GM12864 (cell line): ENCODE measurements at regions not wholly inside any gene's neighbourhood (a gene's known extent, or its start where the extent isn't known, plus 50 kb on each side); places are given as distances from the start of the nearest gene placed in this dataset.
"Not testable (repeated sequence)": the region's sequence is repeated elsewhere in the genome, so short reads cannot be mapped to it uniquely, and the experiment has no call there.

Experiments
- DNase-seq: peaks from one replicate; pipeline ENCODE4 v3.0.0-alpha.2; 2011; ENCODE audit warnings: low read depth
- H3K4me3 ChIP-seq: 2 replicates; pipeline ENCODE4 v1.5.1; 2011; ENCODE audit warnings: mild to moderate bottlenecking, low read depth, low read length, control low read depth
- TF ChIP-seq, protein P1 (sequence below): IDR thresholded peaks from 2 replicates; pipeline ENCODE4 v1.5.1; 2011; ENCODE audit warnings: low read depth, mild to moderate bottlenecking, moderate library complexity, low read length, control low read depth, inconsistent platforms; ENCODE audit errors: missing control alignments

DNA sequence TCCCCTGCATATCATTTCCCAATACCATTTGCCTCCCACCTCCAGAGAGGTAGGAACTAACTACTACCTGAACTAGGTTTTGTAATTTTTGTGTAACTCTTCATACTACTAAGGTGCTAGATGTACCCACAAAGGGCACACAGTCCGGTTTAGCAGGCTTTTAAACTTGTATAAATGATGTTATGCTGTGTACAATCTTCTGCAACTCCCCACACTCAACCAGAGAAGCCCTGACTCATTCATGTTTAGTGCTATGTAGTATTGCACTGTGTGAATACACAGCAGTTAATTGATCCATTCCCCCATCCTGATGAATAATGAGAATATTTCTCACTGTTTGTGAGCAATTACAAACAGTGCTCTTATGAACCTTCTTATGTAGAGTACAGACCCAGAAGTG, 285.6 kb downstream of the SMAD2 start:
- TF ChIP-seq, protein P1, sequence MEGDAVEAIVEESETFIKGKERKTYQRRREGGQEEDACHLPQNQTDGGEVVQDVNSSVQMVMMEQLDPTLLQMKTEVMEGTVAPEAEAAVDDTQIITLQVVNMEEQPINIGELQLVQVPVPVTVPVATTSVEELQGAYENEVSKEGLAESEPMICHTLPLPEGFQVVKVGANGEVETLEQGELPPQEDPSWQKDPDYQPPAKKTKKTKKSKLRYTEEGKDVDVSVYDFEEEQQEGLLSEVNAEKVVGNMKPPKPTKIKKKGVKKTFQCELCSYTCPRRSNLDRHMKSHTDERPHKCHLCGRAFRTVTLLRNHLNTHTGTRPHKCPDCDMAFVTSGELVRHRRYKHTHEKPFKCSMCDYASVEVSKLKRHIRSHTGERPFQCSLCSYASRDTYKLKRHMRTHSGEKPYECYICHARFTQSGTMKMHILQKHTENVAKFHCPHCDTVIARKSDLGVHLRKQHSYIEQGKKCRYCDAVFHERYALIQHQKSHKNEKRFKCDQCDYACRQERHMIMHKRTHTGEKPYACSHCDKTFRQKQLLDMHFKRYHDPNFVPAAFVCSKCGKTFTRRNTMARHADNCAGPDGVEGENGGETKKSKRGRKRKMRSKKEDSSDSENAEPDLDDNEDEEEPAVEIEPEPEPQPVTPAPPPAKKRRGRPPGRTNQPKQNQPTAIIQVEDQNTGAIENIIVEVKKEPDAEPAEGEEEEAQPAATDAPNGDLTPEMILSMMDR = no peak
- no peak for DNase-seq
- no peak overlapping the region for H3K4me3 ChIP-seq

DNA sequence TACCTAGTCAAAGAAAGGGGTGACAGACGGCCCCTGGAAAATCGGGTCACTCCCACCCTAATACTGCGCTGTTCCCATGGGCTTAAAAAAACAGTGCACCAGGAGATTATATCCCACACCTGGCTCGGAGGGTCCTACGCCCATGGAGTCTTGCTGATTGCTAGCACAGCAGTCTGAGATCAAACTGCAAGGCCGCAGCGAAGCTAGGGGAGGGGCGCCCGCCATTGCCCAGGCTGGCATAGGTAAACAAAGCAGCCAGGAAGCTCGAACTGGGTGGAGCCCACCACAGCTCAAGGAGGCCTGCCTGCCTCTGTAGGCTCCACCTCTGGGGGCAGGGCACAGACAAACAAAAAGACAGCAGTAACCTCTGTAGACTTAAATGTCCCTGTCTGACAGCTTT, 292.9 kb downstream of the SMAD2 start:
- not testable (repeated sequence) for H3K4me3 ChIP-seq, DNase-seq

DNA sequence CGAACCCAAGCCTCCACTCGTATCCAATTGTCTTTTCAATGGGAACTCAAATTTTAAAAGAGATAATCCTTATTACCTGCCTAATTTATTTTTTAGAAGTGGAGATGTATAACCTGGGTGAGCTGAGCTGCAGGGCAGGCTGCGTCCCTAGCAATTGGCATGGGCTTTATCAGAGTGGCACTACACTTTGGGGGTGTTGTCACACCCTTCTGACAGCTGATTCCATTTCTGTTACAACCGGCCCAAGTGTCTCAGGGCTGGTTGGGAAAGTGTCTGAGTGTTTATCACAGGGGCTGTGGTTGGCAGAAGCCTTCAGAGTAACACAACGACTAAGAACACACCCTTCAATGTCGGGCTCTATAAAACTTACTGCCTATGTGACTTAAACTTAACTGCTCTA, 295.0 kb downstream of the SMAD2 start:
- no peak overlapping the region for H3K4me3 ChIP-seq
- TF ChIP-seq, protein P1 = no peak
- no peak for DNase-seq

DNA sequence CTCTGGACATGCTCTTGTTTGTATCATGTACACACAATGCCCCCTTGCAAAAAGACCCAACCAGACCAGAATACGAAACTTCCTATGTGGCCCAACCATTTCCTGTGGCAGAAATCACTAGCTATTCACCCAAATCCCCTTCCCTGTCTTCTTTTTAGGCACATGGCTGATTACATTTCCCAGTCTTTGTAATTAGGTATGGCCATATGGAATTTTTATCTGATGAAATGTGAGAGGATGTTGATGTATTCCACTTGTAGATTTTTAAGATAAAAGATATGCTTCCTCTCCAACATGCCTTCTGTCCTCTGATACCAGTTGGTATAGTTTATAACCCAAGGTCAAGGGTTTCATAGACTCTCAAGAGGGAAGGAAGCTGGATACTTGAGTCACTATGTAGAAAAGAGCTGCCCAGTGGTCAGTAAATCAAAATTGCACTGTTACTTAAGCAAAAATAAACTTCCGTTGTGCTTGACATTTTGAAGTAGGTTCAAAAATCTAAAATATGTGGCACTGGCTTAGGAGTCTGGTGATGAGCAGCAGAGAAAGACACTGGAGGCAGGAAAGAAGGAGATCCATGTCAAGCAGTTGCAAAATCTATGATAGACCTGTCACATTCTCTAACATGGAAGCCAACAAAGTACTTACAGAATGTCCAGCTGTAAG, 297.4 kb downstream of the SMAD2 start:
- no peak overlapping the region for H3K4me3 ChIP-seq
- no peak for DNase-seq
- TF ChIP-seq, protein P1 = no peak

DNA sequence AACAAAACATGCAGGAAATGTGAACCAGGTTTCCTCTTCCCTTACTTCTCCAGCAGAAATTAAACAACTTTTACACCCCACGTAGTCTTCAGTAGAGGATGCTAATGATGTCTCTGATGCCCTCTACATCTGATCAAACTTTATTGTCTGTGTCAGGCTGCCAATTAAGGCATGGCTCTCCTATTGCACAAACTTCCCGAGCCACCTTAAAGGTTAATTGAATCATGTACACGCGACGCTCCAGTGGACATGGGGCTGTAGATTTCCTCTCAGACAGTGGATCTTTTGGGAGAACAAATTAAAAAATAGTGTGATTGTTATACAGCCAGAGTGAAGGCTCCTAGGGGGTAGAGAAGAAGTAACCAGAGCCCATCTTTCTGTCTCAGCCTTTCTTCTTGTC, 301.6 kb downstream of the SMAD2 start:
- no peak for DNase-seq
- H3K4me3 ChIP-seq = no peak overlapping the region
- TF ChIP-seq, protein P1 = no peak

DNA sequence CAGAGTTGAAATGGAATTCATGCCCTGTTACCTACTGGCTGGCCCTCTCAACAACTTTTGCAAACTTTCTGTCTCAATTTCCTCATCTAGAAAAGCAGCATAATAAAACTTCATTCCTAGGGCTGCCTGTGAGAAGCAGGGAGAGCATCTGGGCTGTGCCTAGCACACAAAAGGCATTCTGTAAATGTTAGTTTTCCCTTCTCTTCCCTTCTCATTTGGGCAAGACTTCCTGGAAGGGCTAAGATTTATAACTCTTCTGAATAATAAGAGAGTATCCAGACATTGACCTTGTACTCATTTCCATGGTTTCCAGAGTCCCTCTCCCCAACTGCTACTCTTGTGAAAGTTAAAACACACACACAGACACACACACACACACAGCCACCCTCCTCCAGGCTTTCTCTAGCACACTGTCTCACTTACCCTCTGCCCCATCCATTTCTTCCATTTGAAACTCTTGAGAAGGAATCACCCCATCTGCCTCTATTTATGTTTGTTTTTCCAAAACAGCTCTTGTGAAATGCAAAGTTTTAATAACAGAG, 302.1 kb downstream of the SMAD2 start:
- DNase-seq = no peak
- TF ChIP-seq, protein P1 = no peak
- H3K4me3 ChIP-seq = no peak overlapping the region

DNA sequence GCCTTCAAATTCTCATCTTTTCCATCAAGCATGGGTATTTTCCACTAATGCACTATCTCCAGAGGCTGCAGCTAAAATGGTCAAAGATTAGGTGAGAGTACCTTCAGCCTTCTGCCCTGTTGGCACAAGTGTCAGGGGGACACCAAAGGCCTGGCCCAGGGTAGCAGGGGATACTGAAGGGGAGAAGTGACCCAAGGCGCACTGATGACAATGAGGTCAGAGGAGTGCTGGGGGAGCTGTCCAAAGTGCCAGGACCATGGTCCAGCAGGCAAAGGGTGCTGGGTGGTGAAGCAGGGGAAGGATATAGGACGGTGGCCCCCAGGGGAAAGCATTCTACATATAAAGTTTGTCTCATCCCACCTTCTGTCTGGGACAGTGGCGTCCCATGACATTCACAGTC, 303.4 kb downstream of the SMAD2 start:
- no peak overlapping the region for H3K4me3 ChIP-seq
- TF ChIP-seq, protein P1 = no peak
- no peak for DNase-seq
